ENCODE measurements at regions not wholly inside any gene's neighbourhood (a gene's known extent, or its start where the extent isn't known, plus 50 kb on each side); places are given as distances from the start of the nearest gene placed in this dataset.
A peak's percentile ranks its signal among the peaks of the same experiment; 100 is the strongest.

GRCh38 chr15:73803806-73804205, 50.7 kb upstream of the INSYN1 start:
- in situ Hi-C loops (cut with HindIII; ENCODE audit: low sequenced_read_pairs): no loop called here
- no peak for DNase-seq (ENCODE audit: low spot score)

GRCh38 chr15:73805504-73806089, 52.4 kb upstream of the INSYN1 start:
- in situ Hi-C loops (cut with HindIII; ENCODE audit: low sequenced_read_pairs): no loop called here
- DNase-seq (ENCODE audit: low spot score): no peak

- in situ Hi-C loops (cut with HindIII; ENCODE audit: low sequenced_read_pairs): no loop called here
- DNase-seq (ENCODE audit: low spot score): no peak
These were observed 53.7 kb upstream of the INSYN1 start for GRCh38 chr15:73806698-73807483.

DNA sequence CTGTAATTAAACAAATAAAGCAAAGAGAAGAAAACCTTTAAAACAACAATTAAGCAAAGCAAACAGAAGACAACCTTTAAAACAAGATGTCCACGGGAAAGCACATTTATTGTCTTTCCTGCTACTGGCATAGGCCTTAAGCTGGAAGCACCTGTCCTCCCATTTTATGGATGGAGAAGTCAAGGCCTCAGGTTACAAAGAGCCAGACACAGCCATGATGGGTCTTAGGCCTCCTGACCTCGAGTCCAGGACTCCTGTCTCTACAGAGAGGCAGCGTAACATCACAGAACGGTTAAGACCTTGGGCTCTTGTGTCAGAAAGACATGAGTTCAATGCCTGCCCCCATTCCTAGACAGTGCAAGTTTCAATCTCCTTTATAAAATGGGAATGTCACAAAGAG, 54.7 kb upstream of the INSYN1 start:
- in situ Hi-C loops (cut with HindIII; ENCODE audit: low sequenced_read_pairs): no loop called here
- no peak for DNase-seq (ENCODE audit: low spot score)

GRCh38 chr15:73809728-73810501, 56.8 kb upstream of the INSYN1 start:
- in situ Hi-C loops (cut with HindIII; ENCODE audit: low sequenced_read_pairs): no loop called here
- peak; percentile 85 for DNase-seq (ENCODE audit: low spot score)

- in situ Hi-C loops (cut with HindIII; ENCODE audit: low sequenced_read_pairs): no loop called here
- peak; percentile 96 for DNase-seq (ENCODE audit: low spot score)
These were observed 59.8 kb upstream of the INSYN1 start for GRCh38 chr15:73812806-73813465.

- no peak for DNase-seq (ENCODE audit: low spot score)
- in situ Hi-C loops (cut with HindIII; ENCODE audit: low sequenced_read_pairs): no loop called here
These were observed 59.8 kb upstream of the TBC1D21 start for GRCh38 chr15:73813589-73813988.

GRCh38 chr15:73818308-73818985, 54.9 kb upstream of the TBC1D21 start:
- no peak for DNase-seq (ENCODE audit: low spot score)
- in situ Hi-C loops (cut with HindIII; ENCODE audit: low sequenced_read_pairs): no loop called here

- in situ Hi-C loops (cut with HindIII; ENCODE audit: low sequenced_read_pairs): no loop called here
- no peak for DNase-seq (ENCODE audit: low spot score)
These were observed 52.2 kb upstream of the TBC1D21 start for GRCh38 chr15:73821181-73821580.

DNA sequence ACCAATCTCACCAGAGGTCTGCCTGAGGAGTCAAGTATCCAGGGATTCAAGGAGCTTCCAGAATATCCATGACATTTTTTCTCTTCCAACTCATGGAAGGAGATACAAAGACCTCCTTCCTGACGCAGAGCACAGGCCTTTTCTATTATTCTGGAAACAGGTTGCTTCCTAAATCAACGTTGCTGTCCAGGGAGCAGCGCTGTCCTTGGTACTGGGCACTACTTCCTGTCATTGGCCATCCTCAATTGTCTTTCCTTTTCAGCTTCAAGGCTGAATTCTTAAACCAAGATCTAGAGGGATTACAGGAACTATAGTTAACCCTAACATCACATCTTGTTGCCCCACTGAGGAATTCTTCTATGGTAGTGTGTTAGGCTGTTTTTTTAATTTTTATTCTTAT, 50.4 kb upstream of the TBC1D21 start:
- DNase-seq (ENCODE audit: low spot score): no peak
- in situ Hi-C loops (cut with HindIII; ENCODE audit: low sequenced_read_pairs): no loop called here
